DOHH2 (cell line): ENCODE measurements at regions not wholly inside any gene's neighbourhood (a gene's known extent, or its start where the extent isn't known, plus 50 kb on each side); places are given as distances from the start of the nearest gene placed in this dataset.

Source experiments
- H3F3A ChIP-seq: fragments of 200-600 bp; sonication (generic), shearing (Covaris generic); 2 replicates; pipeline ENCODE4 v1.6.0; 2016; ENCODE audit warnings: antibody characterized with exemption, mild to moderate bottlenecking; ENCODE audit not compliant: control insufficient read depth, insufficient read depth
- H3K27ac ChIP-seq: fragments of 200-600 bp; sonication (generic); 2 replicates; pipeline ENCODE4 v1.5.1; 2014; ENCODE audit warnings: low read depth, mild to moderate bottlenecking, low read length, moderate library complexity
- H3K27me3 ChIP-seq: fragments of 200-600 bp; sonication (generic); 2 replicates; pipeline ENCODE4 v1.6.1; 2014; ENCODE audit warnings: mild to moderate bottlenecking, low read length, mixed read lengths; ENCODE audit not compliant: control insufficient read depth
- H3K36me3 ChIP-seq: fragments of 200-600 bp; sonication (generic); 2 replicates; pipeline ENCODE4 v1.6.1; 2014; ENCODE audit warnings: mild to moderate bottlenecking, low read length, moderate library complexity, mixed read lengths; ENCODE audit not compliant: control insufficient read depth
- H3K4me1 ChIP-seq: fragments of 200-600 bp; sonication (generic); 2 replicates; pipeline ENCODE4 v1.6.1; 2014; ENCODE audit warnings: mild to moderate bottlenecking, low read length, mixed read lengths; ENCODE audit not compliant: control insufficient read depth
- H3K4me2 ChIP-seq: fragments of 200-600 bp; sonication (generic); 2 replicates; pipeline ENCODE4 v1.6.0; 2014; ENCODE audit warnings: mild to moderate bottlenecking, low read length, moderate library complexity
- H3K4me3 ChIP-seq: fragments of 200-600 bp; sonication (generic); 2 replicates; pipeline ENCODE4 v1.5.1; 2014; ENCODE audit warnings: mild to moderate bottlenecking, low read length, mixed read lengths
- H3K79me2 ChIP-seq: fragments of 200-600 bp; sonication (generic); 2 replicates; pipeline ENCODE4 v1.6.1; 2014; ENCODE audit warnings: mild to moderate bottlenecking, low read length, mixed read lengths; ENCODE audit not compliant: control insufficient read depth
- H3K9me2 ChIP-seq: fragments of 200-600 bp; sonication (generic); replicated peaks from 2 replicates; pipeline ENCODE4 v1.6.1; 2014; ENCODE audit warnings: mild to moderate bottlenecking, low read length, mixed read lengths; ENCODE audit not compliant: control insufficient read depth
- H3K9me3 ChIP-seq: fragments of 200-600 bp; sonication (generic); 2 replicates; pipeline ENCODE4 v1.6.1; 2014; ENCODE audit warnings: antibody characterized with exemption, low read length, mixed read lengths; ENCODE audit not compliant: control insufficient read depth, insufficient read depth
- H4K20me1 ChIP-seq: fragments of 200-600 bp; sonication (generic); 2 replicates; pipeline ENCODE4 v1.6.0; 2014; ENCODE audit warnings: low read depth, mild to moderate bottlenecking, antibody characterized with exemption, low read length, moderate library complexity; ENCODE audit not compliant: control insufficient read depth, insufficient read depth
- EZH2phosphoT487 ChIP-seq: fragments of 200-600 bp; sonication (generic); IDR thresholded peaks from 2 replicates; pipeline ENCODE4 v1.6.1; 2017; ENCODE audit warnings: borderline replicate concordance, mild to moderate bottlenecking, antibody characterized with exemption, low read length, moderate library complexity, mixed read lengths
- TF ChIP-seq, protein P1 (sequence below): fragments of 200-600 bp; sonication (generic); IDR thresholded peaks from one replicate; pipeline ENCODE4 v1.5.1; 2014; ENCODE audit warnings: antibody characterized with exemption, mild to moderate bottlenecking, low read depth, low read length; ENCODE audit not compliant: poor library complexity, severe bottlenecking

GRCh38 chrX:137988470-137988869 is 422.5 kb downstream of the ZIC3 start:
- Histone ChIP-seq H3K27ac (no peak overlapping the region), H3K4me2 (no peak overlapping the region), H3K9me2 (no peaks in the 10 kb centered on the region), H3K27me3 (no peaks in the 10 kb centered on the region), H3K79me2 (no peaks in the 10 kb centered on the region), H3F3A (no peaks in the 10 kb centered on the region), H4K20me1 (no peaks in the 10 kb centered on the region), H3K4me1 (no peaks in the 10 kb centered on the region), H3K36me3 (no peaks in the 10 kb centered on the region), H3K4me3 (no peak overlapping the region), H3K9me3 (no peaks in the 10 kb centered on the region)
- no peak for TF ChIP-seq EZH2phosphoT487
- TF ChIP-seq, protein P1, sequence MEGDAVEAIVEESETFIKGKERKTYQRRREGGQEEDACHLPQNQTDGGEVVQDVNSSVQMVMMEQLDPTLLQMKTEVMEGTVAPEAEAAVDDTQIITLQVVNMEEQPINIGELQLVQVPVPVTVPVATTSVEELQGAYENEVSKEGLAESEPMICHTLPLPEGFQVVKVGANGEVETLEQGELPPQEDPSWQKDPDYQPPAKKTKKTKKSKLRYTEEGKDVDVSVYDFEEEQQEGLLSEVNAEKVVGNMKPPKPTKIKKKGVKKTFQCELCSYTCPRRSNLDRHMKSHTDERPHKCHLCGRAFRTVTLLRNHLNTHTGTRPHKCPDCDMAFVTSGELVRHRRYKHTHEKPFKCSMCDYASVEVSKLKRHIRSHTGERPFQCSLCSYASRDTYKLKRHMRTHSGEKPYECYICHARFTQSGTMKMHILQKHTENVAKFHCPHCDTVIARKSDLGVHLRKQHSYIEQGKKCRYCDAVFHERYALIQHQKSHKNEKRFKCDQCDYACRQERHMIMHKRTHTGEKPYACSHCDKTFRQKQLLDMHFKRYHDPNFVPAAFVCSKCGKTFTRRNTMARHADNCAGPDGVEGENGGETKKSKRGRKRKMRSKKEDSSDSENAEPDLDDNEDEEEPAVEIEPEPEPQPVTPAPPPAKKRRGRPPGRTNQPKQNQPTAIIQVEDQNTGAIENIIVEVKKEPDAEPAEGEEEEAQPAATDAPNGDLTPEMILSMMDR, result no peak

DNA sequence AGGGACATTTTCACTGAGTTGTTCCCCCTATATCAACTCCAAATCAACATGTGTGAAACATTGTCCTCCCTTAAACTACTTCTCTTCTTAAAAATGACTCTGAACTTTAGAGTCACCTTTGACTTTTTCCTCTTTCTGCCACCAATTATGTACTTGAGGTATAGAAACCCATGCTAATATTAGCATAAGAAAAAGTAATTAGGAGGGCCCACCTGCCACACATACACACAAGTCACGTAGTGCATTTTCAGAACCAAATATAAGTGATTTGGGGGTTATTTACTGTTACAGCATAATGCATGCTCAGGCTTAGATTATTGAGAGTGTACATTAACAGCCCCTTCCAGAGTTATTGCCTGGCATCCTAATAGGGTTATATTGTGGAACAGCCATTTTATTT is 432.7 kb downstream of the ZIC3 start:
- Histone ChIP-seq H3K9me2 (no peaks in the 10 kb centered on the region), H3K36me3 (no peaks in the 10 kb centered on the region), H3K27me3 (no peaks in the 10 kb centered on the region), H3K4me3 (no peak overlapping the region), H3K4me2 (no peak overlapping the region), H3K4me1 (no peaks in the 10 kb centered on the region), H3K9me3 (no peaks in the 10 kb centered on the region), H4K20me1 (no peaks in the 10 kb centered on the region), H3K79me2 (no peaks in the 10 kb centered on the region), H3K27ac (no peak overlapping the region), H3F3A (no peaks in the 10 kb centered on the region)
- TF ChIP-seq, protein P1, result no peak
- TF ChIP-seq EZH2phosphoT487, result no peak

GRCh38 chrX:137999071-137999470 is 433.1 kb downstream of the ZIC3 start:
- H3K4me3 ChIP-seq, result no peak overlapping the region
- no peaks in the 10 kb centered on the region for H3K9me3 ChIP-seq
- no peaks in the 10 kb centered on the region for H4K20me1 ChIP-seq
- H3K27me3 ChIP-seq, result no peaks in the 10 kb centered on the region
- TF ChIP-seq EZH2phosphoT487, result no peak
- TF ChIP-seq, protein P1, result no peak
- no peaks in the 10 kb centered on the region for H3K4me1 ChIP-seq
- no peaks in the 10 kb centered on the region for H3K36me3 ChIP-seq
- H3K9me2 ChIP-seq, result no peaks in the 10 kb centered on the region
- H3K79me2 ChIP-seq, result no peaks in the 10 kb centered on the region
- H3K4me2 ChIP-seq, result no peak overlapping the region
- no peaks in the 10 kb centered on the region for H3F3A ChIP-seq
- H3K27ac ChIP-seq, result no peak overlapping the region

- no peaks in the 10 kb centered on the region for H3K9me3 ChIP-seq
- H3K4me1 ChIP-seq, result no peaks in the 10 kb centered on the region
- no peaks in the 10 kb centered on the region for H3K27me3 ChIP-seq
- H3F3A ChIP-seq, result no peaks in the 10 kb centered on the region
- H3K27ac ChIP-seq, result no peak overlapping the region
- no peak overlapping the region for H3K4me2 ChIP-seq
- TF ChIP-seq, protein P1, result no peak
- no peak for TF ChIP-seq EZH2phosphoT487
- no peaks in the 10 kb centered on the region for H4K20me1 ChIP-seq
- H3K79me2 ChIP-seq, result no peaks in the 10 kb centered on the region
- no peaks in the 10 kb centered on the region for H3K9me2 ChIP-seq
- H3K4me3 ChIP-seq, result no peak overlapping the region
- H3K36me3 ChIP-seq, result no peaks in the 10 kb centered on the region
These were observed 433.6 kb downstream of the ZIC3 start for GRCh38 chrX:137999552-137999951.
